GM19238 (cell line): ENCODE measurements at regions not wholly inside any gene's neighbourhood (a gene's known extent, or its start where the extent isn't known, plus 50 kb on each side); places are given as distances from the start of the nearest gene placed in this dataset.

Source experiments
- DNase-seq: peaks from one replicate; pipeline ENCODE4 v3.0.0; 2011; ENCODE audit warnings: low spot score; ENCODE audit not compliant: insufficient read length

- DNase-seq = no peak
Observed at GRCh38 chr7:138254444-138254843, 178.2 kb downstream of the AKR1D1 start.

- no peak for DNase-seq
Observed at GRCh38 chr7:138257459-138258196, 181.4 kb downstream of the AKR1D1 start.

GRCh38 chr7:138258197-138258559, 181.9 kb downstream of the AKR1D1 start:
- no peak for DNase-seq

GRCh38 chr7:138259675-138260074, 183.4 kb downstream of the AKR1D1 start:
- no peak for DNase-seq

- DNase-seq = no peak
Observed at GRCh38 chr7:138267934-138268333, 191.7 kb downstream of the AKR1D1 start.

GRCh38 chr7:138276891-138277290, 183.2 kb upstream of the TRIM24 start:
- DNase-seq = no peak

- DNase-seq = no peak
Observed at GRCh38 chr7:138278601-138279000, 181.5 kb upstream of the TRIM24 start.

- DNase-seq = no peak
Observed at GRCh38 chr7:138282997-138283396, 177.1 kb upstream of the TRIM24 start.

- DNase-seq = no peak
Observed at GRCh38 chr7:138285129-138285528, 174.9 kb upstream of the TRIM24 start.

- no peak for DNase-seq
Observed at GRCh38 chr7:138286846-138287245, 173.2 kb upstream of the TRIM24 start.

- DNase-seq = no peak
Observed at GRCh38 chr7:138287549-138287948, 172.5 kb upstream of the TRIM24 start.

GRCh38 chr7:138289082-138289481, 171.0 kb upstream of the TRIM24 start:
- no peak for DNase-seq

GRCh38 chr7:138289864-138290263, 170.2 kb upstream of the TRIM24 start:
- no peak for DNase-seq

- DNase-seq = no peak
Observed at GRCh38 chr7:138292951-138293350, 167.1 kb upstream of the TRIM24 start.

- no peak for DNase-seq
Observed at GRCh38 chr7:138295049-138295637, 164.9 kb upstream of the TRIM24 start.

- DNase-seq = no peak
Observed at GRCh38 chr7:138297526-138297925, 162.5 kb upstream of the TRIM24 start.

GRCh38 chr7:138299066-138299465, 161.0 kb upstream of the TRIM24 start:
- no peak for DNase-seq

- no peak for DNase-seq
Observed at GRCh38 chr7:138303230-138304070, 156.6 kb upstream of the TRIM24 start.

GRCh38 chr7:138304071-138304320, 156.1 kb upstream of the TRIM24 start:
- no peak for DNase-seq

- no peak for DNase-seq
Observed at GRCh38 chr7:138307633-138308032, 152.4 kb upstream of the TRIM24 start.

GRCh38 chr7:138308136-138308535, 151.9 kb upstream of the TRIM24 start:
- no peak for DNase-seq

GRCh38 chr7:138309186-138309585, 150.9 kb upstream of the TRIM24 start:
- DNase-seq = no peak

GRCh38 chr7:138313829-138314178, 146.3 kb upstream of the TRIM24 start:
- DNase-seq = no peak
